ENCODE measurements at regions not wholly inside any gene's neighbourhood (a gene's known extent, or its start where the extent isn't known, plus 50 kb on each side); places are given as distances from the start of the nearest gene placed in this dataset.
A peak's percentile ranks its signal among the peaks of the same experiment; 100 is the strongest.

DNA sequence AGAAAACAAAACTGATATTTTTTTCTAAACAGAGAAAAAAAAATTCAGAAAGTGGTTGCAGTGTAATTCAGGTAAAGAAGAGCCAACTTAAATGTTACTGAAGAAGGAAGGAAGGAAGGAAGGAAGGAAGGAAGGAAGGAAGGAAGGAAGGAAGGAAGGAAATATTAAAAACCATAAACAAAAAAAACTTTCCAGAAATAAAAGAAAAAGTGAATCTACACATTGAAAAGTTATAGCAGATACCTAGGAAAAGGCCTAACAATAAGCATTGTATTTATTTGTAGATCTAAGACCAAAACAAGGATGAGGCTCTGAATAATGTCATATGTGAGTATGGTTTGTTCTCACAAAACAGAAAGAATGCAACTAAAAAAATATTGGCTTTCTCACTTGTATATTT, 345.4 kb upstream of the NR5A2 start:
- DNase-seq = no peak

DNA sequence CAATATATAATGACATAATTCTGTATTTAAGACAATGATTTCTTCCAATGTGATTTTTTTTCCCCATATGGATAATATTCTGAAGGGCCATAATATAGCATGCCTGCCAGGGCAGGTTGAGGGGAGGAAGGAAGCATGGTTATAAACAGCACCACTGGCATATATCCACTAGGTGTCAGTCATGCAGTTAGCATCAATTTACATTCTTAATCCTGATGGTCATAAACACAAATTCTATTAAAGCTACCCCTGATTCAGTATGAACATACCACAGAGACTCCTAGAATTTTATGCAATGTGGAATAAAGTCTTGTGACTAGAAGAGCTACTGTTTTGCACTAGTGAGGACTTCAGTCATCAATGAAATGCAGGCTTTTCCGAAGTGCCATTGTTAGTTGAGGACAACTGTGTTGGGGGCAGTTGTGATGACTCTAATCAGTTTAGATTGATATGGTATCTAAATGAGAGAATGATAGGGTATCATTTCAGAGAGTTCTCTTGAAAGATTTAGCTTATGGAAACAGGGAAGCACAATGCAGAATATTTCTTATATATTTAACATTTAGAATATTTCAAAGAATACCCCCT, 342.7 kb upstream of the NR5A2 start:
- peak; percentile 45 for DNase-seq

DNA sequence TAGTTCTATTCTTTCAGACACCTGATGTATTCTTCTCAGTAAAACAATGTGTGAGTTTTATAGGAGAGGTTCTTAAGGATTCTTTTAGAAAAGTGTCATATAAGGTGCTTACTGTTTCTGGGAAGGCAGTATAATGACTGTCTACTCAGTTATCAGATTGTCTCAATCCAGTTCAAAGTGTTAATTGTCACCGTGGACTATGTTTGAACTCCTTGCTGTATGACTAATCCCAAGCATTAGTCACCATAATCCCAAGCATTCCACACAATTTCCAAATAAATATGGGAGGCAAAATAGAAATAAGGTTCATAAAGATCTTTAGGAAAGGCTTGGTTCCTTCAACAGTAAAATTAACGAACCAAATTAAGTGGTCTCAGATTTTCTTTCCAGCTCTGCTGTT, 342.1 kb upstream of the NR5A2 start:
- DNase-seq = peak; percentile 40

DNA sequence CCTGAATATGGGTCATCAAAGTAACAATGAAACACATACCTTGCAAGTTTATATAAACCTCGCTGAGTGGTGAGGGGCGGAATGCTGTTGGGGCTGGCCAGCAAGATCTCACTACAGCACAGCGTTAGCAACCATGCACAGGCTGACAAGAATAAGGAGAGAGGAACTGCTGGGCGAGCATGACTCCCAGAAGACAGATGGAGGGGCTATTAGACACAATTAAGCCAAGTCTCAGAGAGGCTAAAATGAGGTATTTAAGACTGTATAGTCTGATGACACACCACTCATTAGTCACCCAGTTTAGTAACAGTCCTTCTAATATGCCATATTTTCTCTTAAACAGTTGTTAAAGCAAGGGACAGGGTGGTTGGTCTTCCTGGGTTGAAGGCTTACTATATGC, 340.2 kb upstream of the NR5A2 start:
- no peak for DNase-seq

DNA sequence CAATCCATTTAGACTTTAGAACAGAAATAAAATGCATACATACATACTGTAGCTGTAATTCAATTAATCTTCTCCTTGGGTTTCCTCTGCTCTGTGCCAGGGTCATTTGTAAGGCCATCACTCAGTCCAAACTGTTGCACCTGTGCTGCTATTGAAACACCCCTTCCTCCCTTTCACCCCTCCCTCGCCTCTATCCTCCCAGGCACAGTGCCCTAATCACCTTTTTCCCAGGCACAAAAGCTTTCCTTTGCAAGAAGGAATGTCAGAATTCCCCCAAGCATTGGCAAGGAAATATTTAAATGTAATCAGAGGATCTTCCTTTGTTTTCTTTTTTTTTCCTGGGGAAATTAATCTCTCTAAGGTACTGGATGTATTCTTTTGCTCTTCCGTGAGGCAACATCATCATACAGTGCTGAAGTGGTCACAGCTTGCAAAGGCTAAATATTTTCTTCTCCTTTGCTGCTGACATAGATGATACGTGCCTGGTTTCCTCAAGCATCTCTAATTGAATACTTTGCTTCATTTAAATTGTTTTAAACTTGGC, 339.3 kb upstream of the NR5A2 start:
- no peak for DNase-seq

DNA sequence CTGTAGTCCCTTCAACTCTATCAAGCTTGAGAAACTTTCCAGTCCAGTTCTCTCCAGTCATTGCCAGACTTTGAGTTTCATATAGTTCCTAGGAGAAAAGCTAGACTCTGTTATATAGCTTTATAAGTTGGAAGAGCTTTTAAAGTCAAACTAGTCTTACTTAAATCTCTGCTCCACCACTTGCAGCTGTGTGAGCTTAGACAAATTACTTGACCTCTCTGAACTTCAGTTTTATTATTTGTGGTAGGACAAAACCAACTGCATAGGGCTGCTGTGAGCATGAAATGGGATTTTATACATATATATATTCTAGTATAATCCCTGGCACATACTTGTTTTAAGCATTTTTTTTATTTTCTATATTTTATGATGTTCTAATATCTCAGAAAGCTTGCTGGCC, 338.7 kb upstream of the NR5A2 start:
- DNase-seq = no peak

DNA sequence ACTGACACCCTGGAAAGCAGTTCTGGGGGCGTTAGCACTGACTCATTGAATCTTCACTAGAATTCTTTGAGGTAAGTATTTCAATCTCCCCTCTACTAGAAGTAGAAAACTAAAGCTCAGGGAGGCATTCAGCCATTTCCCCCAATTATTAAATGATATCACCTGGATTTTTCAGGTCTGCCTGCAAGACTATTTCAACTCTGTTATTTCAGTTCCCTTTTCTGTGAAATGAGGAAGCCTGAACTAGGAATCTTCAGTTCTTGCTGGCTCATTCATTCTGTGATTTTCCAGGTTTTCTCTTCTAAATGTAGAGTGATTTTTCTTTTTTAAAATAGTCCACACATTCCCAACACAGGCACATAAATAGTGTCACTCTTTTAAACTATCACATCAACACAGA, 337.0 kb upstream of the NR5A2 start:
- no peak for DNase-seq

DNA sequence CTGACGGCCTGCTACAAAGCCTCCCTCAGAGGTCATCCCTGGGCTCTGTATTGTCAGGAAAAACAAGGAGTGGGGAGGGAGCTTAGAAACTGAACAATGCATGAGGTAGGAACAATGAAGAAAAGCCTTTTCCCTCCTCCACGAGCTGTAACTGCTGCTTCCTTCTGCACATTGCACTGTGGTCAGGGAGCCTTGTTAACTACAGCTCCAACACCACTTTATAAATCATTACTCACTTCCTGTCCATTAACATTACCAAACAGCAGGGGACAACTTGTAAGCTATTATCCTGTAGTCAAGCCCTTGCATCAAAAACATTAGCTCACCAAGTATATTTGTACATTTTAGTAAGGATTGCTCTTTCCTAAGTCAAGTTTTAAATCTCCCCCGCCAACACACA, 336.0 kb upstream of the NR5A2 start:
- peak; percentile 54 for DNase-seq

DNA sequence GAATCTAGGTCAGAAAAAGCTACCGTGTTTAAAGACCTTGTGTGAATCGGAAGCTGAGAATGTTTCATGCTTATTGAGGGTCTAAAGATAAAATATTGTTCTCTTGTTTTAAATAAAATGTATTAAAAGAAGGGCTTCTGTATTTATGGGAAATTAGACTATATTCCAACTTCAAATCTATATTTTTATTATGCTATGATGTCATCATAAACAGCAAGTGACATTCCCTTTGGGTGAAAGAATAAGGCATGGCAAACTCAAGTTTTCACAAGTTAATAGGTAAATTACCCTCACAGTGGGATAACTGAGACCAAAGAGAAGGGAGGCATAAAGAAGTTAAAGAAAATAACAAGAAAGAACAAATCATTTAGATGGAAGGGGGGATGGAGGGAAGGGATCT, 333.8 kb upstream of the NR5A2 start:
- DNase-seq = no peak

DNA sequence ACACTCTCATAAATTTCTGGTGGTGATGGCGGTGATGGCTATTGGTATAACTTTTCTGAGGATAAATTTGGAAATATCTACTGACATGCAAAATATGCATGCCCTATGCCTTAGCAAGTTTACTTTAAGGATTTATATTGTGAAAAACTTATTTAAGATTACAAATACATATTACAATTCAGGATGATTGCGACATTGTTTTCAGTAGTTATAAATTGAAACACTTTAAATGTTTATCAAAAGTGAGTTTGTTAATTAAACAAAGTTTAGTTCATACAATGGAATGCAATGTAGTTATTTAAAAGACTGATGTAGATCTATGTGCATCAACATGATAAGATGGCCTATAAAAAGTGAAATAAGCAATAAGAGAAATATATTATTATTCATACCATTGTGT, 331.3 kb upstream of the NR5A2 start:
- no peak for DNase-seq

DNA sequence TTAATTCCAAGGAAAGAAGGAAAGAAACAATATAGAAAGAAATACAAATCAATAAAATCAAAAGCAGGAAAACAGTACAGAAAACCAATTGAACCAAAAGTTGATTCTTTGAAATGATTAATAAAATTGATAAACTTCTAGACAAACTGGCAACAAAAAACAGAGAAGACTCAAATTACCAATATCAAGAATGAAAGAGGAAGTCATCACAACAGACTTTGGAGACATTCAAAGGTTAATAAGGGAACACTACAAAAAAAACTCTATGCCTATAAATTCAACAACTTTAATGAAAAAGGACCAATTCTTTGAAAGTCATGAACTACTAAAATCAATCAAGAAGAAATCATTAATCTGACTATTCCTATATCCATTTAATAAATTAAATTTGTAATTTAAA, 329.3 kb upstream of the NR5A2 start:
- DNase-seq = no peak

DNA sequence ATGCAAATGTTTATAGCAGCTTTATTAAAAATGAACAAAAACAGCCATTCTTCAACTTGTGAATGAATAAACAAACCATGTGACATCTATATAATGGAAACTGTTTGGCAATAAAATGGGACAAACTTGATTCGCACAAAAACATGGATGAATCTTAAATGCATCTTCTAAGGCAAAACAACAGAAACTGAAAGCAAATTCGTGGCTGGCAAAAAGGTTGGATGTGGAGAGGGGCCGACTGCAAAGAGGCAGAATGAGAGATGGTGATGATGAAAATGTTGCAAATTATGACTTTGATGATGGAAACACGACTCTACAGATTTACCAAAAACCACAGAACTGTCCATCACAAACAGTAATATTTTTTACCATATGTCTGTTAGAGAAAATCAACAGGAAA, 327.0 kb upstream of the NR5A2 start:
- no peak for DNase-seq

DNA sequence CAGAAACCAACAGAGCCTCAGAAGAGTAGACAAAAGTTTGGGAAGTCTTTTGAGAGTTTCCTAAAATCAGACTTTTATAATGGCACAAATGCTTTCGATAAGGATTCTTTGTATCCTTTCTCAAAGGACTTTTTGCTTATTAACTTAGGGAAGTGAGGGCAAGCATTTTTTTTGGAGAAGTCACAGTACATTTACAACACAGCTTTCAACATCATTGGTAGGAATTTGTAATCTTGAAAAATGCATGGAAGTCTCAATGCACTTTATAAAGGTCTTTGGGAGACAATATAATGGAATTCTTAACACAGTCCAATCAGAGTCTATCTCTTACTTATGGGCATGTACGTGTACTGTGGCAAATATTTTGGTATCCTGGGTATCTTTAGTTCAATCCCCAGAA, 325.8 kb upstream of the NR5A2 start:
- DNase-seq = no peak

DNA sequence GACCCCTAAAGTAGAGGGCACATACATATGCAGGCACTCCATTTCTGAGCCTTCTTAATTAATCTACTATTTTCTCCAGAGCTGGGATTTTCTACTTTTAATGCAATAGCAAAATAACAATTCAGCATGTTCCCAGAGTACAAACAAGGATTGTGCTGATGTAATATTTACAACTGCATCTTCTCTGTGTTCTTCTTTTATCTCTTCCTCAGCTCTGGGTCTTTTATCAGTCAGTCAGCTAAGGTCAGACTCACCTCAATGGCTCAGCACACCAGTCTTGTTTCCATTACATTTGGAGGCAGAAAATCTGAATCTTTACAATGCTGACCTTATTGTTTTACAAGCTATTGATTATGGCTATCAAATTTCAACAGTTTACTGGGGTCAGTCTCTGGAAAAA, 323.3 kb upstream of the NR5A2 start:
- no peak for DNase-seq

DNA sequence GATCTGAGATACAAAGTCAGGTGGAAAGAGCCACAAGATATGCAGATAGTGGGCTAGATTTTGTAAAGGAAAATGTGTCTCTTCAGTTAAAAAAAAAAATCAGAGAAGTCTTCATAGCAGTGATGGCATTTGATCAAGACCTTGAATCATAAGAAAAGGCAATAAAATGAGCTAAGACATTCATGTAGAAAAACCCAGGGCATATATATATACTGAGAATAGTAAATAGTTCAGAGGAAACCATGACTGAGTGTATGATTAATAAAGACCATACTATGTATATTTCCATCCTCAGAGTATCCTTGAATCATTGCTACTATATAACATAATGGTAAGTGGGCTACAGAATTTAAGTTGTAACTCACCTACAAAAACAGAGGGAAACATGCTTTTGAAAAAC, 321.7 kb upstream of the NR5A2 start:
- DNase-seq = no peak

DNA sequence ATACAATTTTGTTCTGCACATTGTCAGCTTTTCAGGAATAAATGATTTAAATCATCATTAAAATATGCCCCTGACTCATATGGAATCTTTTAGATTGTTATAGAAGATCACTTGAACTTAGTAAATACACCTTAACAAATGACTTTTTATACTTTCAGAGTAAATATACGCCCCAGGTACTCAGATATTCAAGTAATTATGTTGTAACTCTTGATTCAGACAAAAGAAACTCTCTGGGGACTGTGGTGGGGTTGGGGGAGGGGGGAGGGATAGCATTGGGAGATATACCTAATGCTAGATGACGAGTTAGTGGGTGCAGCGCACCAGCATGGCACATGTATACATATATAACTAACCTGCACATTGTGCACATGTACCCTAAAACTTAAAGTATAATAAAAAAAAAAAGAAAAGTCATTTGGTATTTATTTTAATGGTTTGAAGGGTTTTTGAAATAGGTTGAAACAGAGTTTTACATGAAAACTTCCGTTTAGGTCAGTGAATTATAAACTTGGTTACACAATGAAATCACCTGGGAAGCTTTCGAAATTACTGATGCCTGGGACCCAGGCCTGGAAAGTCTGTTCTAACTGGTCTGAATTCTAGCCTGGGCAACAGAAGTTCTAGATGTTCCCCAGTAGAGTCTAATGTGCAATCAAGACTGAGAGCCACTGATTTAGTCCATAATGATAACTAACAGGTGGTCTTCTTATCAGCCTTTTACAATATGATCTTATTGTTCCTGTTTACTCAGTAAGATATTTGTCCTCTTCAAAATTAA, 320.5 kb upstream of the NR5A2 start:
- no peak for DNase-seq

DNA sequence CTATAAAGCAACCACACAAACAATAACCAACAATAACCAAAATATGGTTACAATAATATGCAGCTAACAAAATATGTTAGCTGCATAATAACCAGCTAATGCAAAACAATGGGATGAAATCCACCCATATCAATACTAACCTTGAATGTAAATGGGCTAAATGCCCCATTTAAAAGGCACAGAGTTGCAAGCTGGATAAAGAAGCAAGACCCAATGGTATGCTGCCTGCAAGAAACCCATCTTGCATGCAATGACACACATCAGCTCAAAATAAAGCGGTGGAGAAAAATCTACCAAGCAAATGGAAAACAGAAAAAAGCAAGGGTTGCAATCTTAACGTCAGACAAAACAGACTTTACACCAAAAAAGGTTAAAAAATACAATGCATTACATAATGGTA, 316.5 kb upstream of the NR5A2 start:
- no peak for DNase-seq

DNA sequence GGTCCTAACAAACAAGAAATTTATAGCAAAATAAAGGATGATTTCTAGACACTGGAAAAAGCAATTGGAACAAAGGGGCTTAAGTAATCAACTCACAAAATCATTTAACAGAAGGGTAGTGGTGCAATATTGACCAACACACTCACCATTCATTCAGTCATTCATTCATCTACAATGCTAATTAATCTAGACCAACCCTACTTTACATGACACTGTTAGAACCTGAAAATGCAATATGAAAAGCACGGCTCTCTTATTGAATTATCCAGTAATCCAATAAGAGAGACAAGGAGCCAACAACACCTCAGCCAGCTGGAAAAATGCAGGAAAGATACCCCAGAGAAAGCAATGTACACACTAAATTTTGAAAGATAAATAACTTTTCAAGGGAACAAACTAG, 310.8 kb upstream of the NR5A2 start:
- no peak for DNase-seq

DNA sequence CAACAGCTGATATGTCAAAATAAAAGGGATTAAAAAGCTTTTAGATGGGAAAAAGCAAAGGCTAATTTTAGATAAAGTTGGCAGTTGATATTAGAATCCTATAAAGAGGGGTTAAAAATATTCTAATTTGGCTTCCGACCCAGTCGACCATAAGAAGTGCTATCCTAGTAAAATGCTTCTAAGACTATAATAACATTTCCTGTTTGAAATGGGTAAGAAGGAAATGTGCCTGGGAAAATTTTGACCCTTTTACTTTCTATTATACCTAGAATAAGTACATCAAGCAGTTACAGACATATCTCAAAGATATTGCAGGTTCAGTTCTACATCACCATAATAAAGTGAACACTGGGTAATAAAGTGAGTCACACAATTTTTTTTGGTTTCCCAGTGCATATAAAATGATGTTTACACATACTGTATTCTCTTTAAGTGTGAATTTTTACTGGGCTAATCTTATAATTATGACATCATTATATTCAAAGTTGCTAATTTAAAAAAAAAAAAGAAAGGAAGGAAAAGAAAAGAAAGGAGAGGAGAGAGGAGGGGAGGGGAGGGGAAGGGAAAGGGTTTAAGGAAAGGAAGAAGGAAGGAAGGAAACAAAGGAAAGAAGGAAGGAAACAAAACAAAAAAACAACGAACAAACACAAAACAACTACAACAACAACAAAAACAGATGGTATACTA, 308.2 kb upstream of the NR5A2 start:
- no peak for DNase-seq

DNA sequence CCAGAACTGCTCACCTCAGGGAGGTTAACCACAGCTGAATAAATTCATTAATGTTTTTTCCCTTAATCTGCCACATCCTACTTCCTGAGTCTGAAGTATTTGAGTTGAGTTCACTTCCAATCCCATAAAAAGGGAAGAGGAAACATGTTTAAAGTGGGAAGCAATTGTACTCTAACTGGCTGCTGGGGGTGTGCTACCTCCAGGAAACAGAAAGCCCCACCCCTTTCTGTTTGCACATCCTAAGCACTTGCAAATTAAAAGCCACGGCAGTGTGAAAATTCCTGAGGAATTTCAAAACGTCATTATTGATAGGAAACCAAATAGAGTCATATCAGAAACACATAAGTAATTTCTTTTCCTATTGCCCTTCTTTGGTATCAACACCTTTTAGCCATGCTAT, 307.0 kb upstream of the NR5A2 start:
- no peak for DNase-seq

DNA sequence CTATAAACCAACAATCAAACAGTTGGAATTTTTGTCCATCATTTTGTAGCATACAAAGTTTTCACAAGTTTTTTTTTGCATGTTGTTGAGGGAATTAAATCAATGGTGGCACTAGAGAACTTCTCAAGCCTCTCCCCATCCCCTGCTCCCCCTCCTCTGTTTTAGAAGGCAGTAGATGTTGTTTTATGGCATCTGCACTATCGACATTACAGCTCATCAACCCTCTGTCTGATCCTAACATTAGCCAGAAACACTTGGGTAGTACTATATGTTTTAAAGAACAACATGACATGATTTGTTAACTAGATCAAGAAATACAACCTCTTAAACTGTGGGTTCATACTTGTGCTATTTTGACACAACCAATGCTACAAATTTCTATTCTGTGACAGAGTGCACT, 306.5 kb upstream of the NR5A2 start:
- DNase-seq = no peak

DNA sequence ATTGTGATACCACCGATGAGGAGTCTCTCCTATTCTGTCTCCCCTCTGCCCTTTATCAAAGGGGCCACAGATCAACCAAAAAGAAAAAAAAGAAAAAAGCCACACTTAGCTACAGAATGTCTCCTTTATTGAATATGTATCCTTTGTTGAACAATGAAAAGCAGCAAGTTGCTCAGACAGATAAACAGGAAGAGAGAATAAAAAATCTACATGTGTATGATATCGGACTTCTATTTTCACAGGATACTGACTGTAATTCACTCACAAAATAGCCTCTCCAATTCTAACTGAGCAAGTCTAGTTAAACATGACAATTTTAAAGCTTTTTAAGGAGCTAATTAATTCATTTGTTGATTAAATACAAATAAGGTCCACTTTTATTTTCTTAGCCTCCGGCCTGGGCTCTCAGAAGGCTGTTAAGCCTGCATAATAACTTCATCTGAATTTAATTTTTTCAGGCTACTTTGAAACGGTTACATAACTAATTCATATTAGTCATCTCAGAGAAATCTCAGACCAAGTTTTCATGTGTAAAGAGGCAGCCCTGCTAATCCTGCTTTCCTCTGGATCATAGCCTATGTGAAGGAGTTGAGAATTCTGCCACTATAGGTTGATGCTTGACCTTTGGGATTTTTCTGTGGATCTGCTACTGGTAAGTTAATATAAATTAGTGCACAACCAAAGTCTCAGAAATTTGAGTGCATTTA, 304.1 kb upstream of the NR5A2 start:
- DNase-seq = peak; percentile 42

DNA sequence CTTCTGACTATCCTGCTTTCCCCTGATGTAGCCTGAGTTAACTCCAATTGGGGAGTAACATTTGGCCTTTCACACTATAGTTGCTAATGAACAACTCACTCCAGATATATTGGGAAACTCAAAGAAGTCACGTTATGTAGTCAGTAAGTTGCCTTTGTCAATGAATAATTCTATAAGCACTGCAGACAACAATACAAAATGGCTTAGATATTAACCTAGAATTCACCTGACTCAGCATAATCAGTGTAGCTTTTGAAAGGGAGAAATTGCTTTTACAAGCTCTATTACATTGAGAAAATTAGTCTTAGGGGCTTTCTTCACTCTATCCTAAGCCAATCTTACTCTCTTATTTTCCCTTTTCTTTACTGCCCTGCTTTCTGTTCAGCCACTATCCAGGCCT, 303.5 kb upstream of the NR5A2 start:
- DNase-seq = no peak

Data from NCI-H226 (cell line).